Hematopoietic multipotent progenitor cell treated with erythropoietin and hydrocortisone succinate and interleukin-3 and kit ligand, for 15 days (in vitro differentiated cells): ENCODE measurements at regions not wholly inside any gene's neighbourhood (a gene's known extent, or its start where the extent isn't known, plus 50 kb on each side); places are given as distances from the start of the nearest gene placed in this dataset.
A peak's percentile ranks its signal among the peaks of the same experiment; 100 is the strongest.
"Not testable (repeated sequence)": the region's sequence is repeated elsewhere in the genome, so short reads cannot be mapped to it uniquely, and the experiment has no call there.

ENCODE experiments used
- DNase-seq: peaks from one replicate; pipeline ENCODE4 v3.0.0-alpha.2; 2015; ENCODE audit warnings: low spot score

DNA sequence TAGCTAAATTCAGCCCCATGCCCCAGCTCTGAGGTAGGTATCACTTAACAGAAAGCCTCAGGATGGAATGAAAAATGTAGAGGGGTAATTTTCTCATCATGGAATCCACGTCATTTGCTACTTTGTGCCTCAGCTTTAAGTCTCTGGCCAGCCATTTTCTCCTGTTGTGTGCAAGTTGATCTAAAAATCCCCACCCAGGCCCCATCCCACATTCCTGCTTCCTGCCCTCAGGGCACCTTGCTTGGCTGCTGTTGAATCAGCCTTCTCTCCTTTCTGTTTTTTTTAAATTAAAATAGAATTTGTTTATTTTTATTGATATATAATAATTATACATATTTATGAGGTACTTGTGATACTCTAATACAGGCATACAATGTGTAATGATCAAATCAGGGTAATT is 179.9 kb upstream of the TSHZ3 start:
- no peak for DNase-seq

DNA sequence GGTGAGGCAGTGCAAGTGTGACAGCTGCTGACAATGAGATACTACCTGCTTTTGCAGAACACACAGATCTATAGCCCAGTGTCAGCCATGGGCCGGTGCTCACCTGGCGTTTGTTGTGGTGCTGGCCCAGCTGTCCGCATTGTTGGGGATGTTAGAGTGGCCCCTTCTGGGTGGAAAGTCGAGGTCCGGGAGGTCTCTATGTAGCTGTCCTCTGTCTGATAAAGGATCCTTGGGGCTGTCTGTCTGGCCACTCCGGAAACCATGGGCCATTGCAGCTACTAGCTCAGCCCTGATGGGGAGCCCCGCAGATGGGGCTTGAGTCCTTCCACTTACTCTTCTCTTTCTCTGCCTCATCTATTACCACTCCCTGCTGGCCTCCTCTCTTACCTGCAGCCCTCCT is 181.5 kb upstream of the TSHZ3 start:
- DNase-seq = no peak

DNA sequence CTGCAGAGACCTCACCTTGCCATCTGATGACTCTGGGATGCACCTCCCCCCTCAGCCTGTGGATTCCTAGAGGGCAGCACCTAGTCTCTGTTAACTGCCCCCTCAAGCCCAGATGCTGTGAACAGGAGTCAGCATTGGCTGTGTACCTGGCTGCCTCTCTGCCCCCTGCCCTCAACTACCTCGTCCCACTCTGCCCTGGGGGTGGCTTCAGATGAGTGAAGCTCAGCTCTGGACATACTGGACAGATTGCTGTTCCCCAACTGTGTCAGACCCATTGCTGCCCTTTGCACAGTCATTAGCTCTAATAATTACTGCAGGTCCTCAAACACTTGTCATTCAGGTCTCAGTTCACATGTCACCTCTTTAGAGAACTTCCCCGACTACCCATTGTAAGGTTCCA is 182.1 kb upstream of the TSHZ3 start:
- no peak for DNase-seq

DNA sequence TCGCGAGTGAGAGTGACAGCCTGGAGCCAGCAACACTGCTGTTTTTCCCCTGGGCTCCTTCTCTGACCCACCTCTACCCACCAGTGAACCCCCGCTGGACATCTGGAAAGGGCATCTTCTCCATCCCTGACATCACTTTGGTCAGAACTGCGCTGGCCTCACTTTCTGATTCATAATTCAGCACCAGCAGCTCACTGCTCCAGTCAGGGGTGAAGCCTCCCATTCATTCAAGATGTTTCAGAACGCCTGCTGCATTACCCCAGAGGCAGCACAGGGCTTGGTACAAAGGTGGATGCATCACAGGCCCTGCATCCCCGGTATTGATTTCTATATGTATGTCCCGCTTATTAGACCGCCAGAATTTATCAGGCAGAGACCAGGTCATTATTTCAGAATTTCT is 182.8 kb upstream of the TSHZ3 start:
- no peak for DNase-seq

DNA sequence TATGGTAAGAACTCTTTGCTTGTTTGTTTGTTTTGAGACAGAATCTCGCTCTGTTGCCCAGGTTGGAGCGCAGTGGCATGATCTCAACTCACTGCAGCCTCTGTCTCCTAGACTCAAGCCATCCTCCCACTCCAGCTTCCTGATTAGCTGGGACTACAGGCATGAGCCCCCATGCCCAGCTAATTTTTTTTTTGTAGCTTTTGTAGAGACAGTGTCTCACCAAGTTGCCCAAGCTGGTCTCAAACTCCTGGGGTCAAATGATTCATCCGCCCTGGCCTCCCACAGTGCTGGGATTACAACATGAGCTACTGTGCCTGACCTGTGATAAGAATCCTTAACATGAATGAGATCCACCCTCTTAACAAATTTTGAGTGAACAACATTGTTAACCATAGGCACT is 183.9 kb upstream of the TSHZ3 start:
- no peak for DNase-seq

DNA sequence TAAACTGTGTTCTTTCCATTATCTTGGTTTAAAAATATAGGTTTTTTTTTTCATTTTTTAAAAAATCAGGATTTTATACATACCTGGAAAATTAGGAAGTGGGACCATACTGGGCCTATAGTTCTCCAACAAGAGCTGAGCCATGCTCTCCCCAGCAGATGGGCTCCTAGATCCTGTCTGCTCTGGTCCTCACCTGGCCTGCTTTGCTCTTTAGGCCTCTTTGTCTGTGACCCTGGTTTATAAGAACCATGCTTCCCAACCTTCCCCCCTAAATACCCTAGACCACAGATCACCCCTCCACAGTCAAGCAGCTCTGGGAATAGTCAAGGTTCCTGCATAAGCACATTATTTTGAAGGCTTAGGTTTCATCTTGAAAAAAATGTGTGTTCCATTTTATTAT is 185.0 kb upstream of the TSHZ3 start:
- DNase-seq = no peak

GRCh38 chr19:31534786-31535657 is 185.8 kb upstream of the TSHZ3 start:
- DNase-seq = no peak

GRCh38 chr19:31535691-31536460 is 186.6 kb upstream of the TSHZ3 start:
- DNase-seq = no peak

DNA sequence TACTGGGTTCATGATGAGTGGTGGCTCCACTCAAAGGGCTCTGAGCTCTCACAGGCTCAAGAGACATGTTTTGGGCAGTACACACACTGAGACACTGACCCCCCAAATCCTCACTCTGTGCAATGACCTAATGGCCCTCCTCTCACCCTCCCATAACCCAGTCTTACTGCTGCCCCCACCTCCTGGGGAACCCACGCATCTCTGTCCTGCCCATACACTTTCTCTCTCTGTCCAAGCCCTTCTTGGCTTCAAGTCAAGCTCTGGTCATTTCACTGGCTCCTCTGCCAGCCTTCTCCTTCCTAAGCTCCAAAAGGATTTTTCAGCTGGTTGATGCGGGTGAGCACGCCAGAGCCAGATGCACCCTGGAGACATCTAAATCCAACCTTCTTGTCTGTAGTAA is 187.9 kb upstream of the TSHZ3 start:
- no peak for DNase-seq

DNA sequence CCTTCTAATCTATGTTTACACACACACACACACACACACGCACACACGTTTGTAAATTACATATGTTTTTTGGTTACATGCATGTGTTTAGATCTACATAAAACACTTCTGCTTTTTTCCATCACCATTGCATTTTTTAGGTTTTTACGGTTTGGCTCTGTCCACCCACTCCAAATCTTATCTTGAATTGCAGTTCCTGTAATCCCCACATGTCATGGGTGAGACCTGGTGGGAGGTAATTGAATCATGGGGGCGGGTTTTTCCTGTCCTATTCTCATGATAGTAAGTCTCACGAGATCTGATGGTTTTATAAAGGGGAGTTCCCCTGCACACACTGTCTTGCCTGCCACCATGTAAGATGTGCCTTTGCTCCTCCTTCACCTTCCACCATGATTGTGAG is 188.7 kb upstream of the TSHZ3 start:
- DNase-seq = not testable (repeated sequence)

DNA sequence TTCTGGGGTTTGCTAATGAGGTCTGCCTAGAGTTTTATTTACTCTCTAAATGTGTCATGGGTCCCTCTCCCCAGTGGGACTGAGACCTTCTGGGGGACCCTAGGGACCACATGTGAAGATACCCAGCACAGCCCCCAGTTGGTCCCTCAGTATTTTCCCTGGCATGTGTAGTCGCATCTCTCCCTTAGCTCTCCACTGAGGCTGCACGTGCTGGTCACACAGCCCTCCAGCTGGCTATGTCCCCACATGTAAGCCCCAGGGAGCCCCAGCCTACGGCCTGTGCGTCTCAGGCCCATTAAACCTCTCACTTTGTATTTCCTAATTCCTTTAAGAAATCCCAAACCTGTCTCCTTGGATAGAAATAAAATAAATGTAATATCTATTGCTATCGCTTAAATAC is 189.6 kb upstream of the TSHZ3 start:
- DNase-seq = no peak

DNA sequence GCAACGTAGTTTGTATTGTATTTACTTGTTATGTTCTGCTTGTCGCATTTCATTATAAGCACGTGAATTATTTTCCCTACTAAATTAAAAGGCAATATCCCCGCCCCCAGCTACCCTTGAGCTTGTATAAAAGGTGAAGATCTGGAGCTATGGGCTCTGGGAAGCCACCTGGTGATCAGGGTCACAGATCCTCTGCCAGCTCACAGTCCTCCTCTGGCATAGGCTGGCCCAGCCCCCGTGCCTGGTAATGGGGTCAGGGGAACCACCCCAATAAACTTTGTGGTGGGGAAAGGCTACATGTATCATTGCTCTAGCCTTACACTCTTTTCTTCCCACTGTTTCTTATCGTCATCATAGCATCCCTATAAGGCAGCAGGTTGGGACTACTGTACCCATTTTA is 190.2 kb upstream of the TSHZ3 start:
- no peak for DNase-seq

- no peak for DNase-seq
Observed at GRCh38 chr19:31541396-31541795, 192.2 kb upstream of the TSHZ3 start.

- DNase-seq = no peak
Observed at GRCh38 chr19:31543456-31543855, 194.2 kb upstream of the TSHZ3 start.

GRCh38 chr19:31545777-31546176 is 196.5 kb upstream of the TSHZ3 start:
- no peak for DNase-seq

DNA sequence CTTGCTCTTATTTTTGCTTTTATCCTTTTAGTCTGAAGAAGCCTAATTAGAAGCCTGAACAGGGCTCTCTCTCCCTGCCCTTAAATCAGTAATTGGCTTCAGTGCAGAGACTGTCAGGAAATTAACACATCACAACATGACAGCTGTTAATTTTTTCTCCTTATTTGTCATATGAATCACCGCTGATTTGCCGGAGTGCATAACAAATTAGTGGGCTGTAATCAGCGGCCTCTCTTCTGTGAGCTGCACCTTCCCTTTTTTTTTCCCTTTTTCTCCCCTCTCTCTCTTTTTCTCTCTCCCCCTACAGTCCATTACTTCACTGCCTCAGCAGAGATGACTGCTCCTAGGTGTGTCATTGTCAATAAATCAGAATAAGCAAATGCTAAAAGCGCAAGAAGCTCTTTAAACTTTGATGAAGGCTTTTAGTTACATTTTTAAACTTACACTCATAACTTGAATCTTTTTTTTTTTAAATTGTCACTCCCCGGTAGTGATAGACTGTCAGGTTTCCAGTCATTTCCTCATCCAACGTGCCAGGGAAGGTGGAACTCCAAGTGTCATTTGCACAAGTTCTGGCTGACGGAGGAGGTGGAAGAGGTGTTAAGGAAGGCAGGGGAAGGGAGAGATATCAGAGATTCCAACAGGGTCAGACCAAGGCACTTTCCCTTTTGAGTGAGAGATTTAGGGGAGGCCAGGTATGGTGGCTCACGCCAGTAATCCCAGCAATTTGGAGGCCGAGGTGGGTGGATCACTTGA is 197.1 kb upstream of the TSHZ3 start:
- no peak for DNase-seq

DNA sequence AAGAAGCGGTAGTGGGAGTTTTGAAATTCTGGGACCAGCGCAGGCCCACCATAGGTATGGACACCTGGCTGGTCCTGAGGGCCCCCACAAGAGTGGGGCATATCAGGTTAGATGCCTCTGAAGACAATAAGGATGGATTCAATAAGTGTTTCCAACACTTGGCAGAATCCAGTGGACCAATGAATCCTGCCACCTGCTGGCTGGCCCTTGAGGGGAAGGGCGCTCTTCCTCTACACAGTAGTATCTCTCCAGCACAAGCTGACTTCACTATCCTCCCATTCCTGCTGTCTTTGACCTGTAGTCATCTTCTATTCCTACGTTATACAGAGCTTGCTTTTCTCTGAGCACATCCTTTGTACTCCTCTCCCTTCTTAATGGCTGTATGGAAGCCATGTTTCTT is 199.7 kb upstream of the TSHZ3 start:
- peak; percentile 3 for DNase-seq

- DNase-seq = no peak
Observed at GRCh38 chr19:31553112-31553845, 204.0 kb upstream of the TSHZ3 start.

GRCh38 chr19:31553846-31554215 is 204.6 kb upstream of the TSHZ3 start:
- DNase-seq = no peak

GRCh38 chr19:31554360-31554759 is 205.1 kb upstream of the TSHZ3 start:
- no peak for DNase-seq

- no peak for DNase-seq
Observed at GRCh38 chr19:31555634-31556215, 206.5 kb upstream of the TSHZ3 start.

DNA sequence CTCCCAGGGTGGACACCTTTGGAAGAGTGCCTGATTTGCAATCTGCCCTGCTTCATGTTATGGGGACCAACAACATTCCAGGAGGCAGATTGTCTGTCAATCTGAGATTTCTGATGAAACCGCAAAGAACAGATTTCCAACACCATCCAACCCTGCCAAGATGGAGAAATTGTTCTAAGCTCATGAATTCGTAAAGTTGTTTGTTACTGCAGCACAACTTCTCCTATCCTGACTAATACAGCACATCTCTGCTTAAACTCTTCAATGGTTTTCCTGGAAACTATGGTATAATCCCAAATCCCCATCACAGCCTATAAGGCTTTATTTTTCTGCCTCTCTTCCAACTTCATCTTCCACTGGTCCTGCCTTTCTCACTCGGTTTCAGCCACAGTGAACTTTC is 210.3 kb upstream of the TSHZ3 start:
- no peak for DNase-seq
